ENCODE measurements at regions not wholly inside any gene's neighbourhood (a gene's known extent, or its start where the extent isn't known, plus 50 kb on each side); places are given as distances from the start of the nearest gene placed in this dataset.
"Not testable (repeated sequence)": the region's sequence is repeated elsewhere in the genome, so short reads cannot be mapped to it uniquely, and the experiment has no call there.

DNA sequence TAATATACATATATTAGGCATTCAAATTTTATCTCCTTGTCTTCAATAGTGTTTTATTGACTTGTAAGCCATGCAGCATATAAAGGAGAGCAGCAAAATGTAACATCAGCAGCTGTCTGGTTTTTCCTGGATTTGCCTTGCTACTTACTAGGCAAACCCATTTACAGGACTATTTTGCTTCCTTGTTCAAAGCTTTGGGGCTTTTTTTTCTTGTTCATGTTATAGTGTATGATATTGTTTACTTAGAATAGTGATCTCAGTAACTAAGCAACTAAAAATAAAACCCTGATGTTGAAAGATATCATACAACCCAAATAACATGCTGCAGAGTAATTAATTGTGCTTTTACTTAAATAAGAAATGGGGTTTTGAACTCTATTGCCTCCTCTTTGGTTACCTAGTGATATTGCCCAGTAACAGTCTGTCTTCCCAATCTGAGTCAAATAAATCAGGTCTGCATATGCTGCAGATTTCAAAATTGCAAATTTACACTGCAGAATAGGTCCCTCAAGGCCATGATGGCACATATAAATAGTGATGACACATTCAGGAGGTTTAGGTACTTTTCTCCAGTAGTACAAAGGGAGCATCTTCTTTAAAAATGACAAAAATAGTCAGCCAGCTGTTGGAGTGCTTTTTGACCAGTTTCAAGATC lies 578.1 kb upstream of the NECTIN3 start:
- no peak for DNase-seq (ENCODE audit: low spot score)
- no peak overlapping the region for H3K27ac ChIP-seq
- no peak overlapping the region for H3K4me3 ChIP-seq
- TF ChIP-seq, protein P1, sequence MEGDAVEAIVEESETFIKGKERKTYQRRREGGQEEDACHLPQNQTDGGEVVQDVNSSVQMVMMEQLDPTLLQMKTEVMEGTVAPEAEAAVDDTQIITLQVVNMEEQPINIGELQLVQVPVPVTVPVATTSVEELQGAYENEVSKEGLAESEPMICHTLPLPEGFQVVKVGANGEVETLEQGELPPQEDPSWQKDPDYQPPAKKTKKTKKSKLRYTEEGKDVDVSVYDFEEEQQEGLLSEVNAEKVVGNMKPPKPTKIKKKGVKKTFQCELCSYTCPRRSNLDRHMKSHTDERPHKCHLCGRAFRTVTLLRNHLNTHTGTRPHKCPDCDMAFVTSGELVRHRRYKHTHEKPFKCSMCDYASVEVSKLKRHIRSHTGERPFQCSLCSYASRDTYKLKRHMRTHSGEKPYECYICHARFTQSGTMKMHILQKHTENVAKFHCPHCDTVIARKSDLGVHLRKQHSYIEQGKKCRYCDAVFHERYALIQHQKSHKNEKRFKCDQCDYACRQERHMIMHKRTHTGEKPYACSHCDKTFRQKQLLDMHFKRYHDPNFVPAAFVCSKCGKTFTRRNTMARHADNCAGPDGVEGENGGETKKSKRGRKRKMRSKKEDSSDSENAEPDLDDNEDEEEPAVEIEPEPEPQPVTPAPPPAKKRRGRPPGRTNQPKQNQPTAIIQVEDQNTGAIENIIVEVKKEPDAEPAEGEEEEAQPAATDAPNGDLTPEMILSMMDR (IDR thresholded peaks at IDR 0.05) = no peak

DNA sequence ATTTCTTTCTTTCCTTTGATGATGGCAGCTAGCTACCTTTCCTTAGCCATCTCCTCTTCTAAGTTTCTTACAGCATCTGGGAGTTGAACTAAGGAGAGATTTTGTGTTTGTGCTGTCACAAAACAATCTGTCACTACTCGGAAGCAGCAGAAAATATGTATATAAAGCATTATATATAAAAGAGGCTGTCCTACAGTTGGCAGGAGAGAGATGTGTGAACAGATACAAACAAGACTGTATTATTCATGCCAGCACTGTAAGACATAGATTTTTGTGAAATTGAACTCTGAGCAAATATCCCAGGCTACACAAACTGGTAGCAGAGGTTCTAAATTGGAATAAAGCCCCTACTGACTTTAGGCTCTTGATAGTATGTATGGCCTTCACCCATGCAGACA lies 577.5 kb upstream of the NECTIN3 start:
- TF ChIP-seq, protein P1 (IDR thresholded peaks at IDR 0.05) = no peak
- Histone ChIP-seq H3K4me3 (no peak overlapping the region), H3K27ac (no peak overlapping the region)
- no peak for DNase-seq (ENCODE audit: low spot score)

DNA sequence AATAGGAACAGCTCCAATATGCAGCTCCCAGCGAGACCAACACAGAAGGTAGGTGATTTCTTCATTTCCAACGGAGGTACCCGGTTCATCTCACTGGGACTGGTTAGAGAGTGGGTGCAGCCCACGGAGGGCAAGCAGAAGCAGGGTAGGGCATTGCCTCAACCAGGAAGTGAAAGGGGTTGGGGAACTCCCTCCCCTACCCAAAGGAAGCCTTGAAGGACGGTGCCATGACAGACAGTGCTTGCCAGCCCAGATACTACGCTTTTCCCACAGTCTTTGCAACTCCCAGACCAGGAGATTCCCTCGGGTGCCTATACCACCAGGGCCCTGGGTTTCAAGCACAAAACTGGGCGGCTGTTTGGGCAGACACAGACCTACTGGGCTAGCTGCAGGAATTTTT lies 576.9 kb upstream of the NECTIN3 start:
- H3K4me3 ChIP-seq = no peak overlapping the region
- no peak for DNase-seq (ENCODE audit: low spot score)
- no peak overlapping the region for H3K27ac ChIP-seq
- TF ChIP-seq, protein P1 (IDR thresholded peaks at IDR 0.05) = no peak

DNA sequence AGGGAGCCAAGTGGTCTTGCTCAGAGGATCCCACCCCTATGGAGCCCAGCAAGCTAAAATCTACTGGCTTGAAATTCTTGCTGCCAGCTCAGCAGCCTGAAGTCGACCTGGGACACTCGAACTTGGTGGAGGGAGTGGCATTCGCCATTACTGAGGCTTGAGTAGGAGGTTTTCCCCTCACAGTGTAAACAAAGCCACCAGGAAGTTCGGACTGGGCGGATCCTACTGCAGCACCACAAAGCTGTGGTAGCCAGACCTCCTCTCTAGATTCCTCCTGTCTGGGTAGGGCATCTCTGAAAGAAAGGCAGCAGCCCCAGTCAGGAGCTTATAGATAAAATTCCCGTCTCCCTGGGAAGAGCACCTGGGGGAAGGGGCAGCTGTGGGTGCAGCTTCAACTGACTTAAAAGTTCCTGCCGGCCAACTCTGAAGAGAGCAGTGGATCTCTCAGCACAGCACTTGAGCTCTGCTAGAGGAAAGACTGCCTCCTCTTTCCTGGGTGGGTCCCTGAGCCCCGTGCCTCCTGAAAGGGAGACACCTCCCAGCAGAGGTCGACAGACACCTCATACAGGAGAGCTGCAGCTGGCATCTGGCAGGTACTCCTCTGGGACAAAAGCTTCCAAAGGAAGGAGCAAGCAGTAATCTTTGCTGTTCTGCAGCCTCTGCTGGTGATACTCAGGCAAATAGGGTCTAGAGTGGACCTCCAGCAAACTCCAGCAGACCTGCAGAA lies 576.3 kb upstream of the NECTIN3 start:
- TF ChIP-seq, protein P1 (IDR thresholded peaks at IDR 0.05) = no peak
- DNase-seq (ENCODE audit: low spot score) = no peak

DNA sequence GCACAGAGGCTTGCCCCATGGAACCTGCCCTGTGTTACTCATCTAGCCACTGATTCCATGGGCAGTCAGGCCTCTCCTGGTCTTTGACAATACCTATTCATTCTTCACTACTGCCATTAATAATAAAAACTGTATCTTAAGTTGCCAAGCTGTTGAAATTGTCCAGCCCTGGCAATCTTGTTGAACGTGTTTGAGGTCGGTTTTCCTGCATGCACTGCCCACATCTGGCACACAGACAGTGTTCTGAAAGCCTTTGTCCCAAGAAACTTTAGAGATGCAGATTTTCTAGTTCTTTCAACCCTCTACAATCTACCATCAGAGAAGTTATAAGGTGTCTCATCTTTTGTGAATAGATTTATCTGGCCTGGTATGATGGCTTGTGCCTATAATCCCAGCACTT lies 567.2 kb upstream of the NECTIN3 start:
- TF ChIP-seq, protein P1 (IDR thresholded peaks at IDR 0.05) = no peak
- Histone ChIP-seq H3K27ac (no peak overlapping the region), H3K4me3 (no peak overlapping the region)
- no peak for DNase-seq (ENCODE audit: low spot score)

More for the DNA sequence above, 576.3 kb upstream of the NECTIN3 start:
- no peak overlapping the region for H3K4me3 ChIP-seq
- no peak overlapping the region for H3K27ac ChIP-seq

DNA sequence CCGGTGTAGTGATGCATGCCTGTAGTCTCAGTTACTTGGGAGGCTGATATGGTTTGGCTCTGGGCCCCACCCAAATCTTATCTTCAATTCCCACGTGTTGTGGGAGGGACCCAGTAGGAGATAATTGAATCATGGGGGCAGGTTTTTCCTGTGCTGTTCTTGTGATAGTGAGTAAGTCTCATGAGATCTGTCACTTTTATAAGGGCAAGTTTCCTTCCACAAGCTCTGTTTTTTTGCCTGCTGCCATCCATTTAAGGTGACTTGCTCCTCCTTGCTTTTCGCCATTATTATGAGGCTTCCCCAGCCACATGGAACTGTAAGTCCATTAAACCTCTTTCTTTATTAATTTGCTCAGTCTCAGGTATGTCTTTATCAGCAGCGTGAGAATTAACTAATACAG lies 566.7 kb upstream of the NECTIN3 start:
- H3K27ac ChIP-seq = no peak overlapping the region
- TF ChIP-seq, protein P1 (IDR thresholded peaks at IDR 0.05) = no peak
- no peak for DNase-seq (ENCODE audit: low spot score)
- no peak overlapping the region for H3K4me3 ChIP-seq

DNA sequence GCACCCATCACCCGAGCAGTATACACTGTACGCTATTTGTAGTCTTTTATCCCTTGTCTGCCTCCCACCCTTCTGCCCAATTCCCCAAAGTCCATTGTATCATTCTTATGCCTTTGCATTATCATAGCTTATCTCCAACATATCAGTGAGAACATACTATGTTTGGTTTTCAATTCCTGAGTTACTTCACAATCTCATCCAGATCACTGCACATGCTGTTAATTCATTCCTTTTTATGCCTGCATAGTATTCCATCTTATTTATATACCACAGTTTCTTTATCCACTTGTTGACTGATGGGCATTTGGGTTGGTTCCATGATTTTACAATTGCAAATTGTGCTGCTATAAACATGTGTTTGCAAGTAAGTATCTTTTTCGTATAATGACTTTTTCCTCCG lies 564.7 kb upstream of the NECTIN3 start:
- no peak for DNase-seq (ENCODE audit: low spot score)
- no peak overlapping the region for H3K4me3 ChIP-seq
- no peak overlapping the region for H3K27ac ChIP-seq
- TF ChIP-seq, protein P1 (IDR thresholded peaks at IDR 0.05) = no peak

DNA sequence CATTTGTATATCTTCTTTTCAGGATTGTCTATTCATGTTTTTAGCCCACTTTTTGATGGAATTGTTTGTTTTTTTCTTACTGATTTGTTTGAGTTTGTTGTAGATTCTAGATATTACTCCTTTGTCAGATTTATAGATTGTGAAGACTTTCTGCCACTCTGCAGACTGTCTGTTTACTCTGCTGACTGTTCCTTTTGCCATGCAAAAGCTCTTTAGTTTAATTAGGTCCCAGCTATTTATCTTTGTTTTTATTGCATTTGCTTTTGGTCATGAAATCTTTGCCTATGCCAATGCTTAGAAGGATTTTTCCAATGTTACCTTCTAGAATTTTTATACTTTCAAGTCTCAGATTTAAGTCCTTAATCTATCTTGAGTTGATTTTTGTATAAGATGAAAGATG lies 564.0 kb upstream of the NECTIN3 start:
- H3K27ac ChIP-seq; DNase-seq (ENCODE audit: low spot score): not testable (repeated sequence)

More for the DNA sequence above, 564.0 kb upstream of the NECTIN3 start:
- H3K4me3 ChIP-seq = not testable (repeated sequence)
